Right kidney (tissue), 1 donor: ENCODE measurements at regions not wholly inside any gene's neighbourhood (a gene's known extent, or its start where the extent isn't known, plus 50 kb on each side); places are given as distances from the start of the nearest gene placed in this dataset.
"Not testable (repeated sequence)": the region's sequence is repeated elsewhere in the genome, so short reads cannot be mapped to it uniquely, and the experiment has no call there.

Experiments used
- DNase-seq: peaks from one replicate; pipeline ENCODE4 v3.0.0-alpha.2; 2016

GRCh38 chr5:18252559-18252958, 618.3 kb downstream of the TAF11L14 start:
- DNase-seq: no peak

- no peak for DNase-seq
These were observed 630.0 kb downstream of the TAF11L14 start for GRCh38 chr5:18264126-18264882.

- no peak for DNase-seq
These were observed 636.5 kb downstream of the TAF11L14 start for GRCh38 chr5:18270635-18271338.

- no peak for DNase-seq
These were observed 642.7 kb downstream of the TAF11L14 start for GRCh38 chr5:18276939-18277338.

- peak; percentile 9 for DNase-seq
These were observed 647.8 kb downstream of the TAF11L14 start for GRCh38 chr5:18281947-18282581.

GRCh38 chr5:18285257-18285656, 651.0 kb downstream of the TAF11L14 start:
- no peak for DNase-seq

- no peak for DNase-seq
These were observed 657.9 kb downstream of the TAF11L14 start for GRCh38 chr5:18292146-18292545.

- DNase-seq: not testable (repeated sequence)
These were observed 661.4 kb downstream of the TAF11L14 start for GRCh38 chr5:18295696-18296095.

GRCh38 chr5:18299166-18299565, 664.9 kb downstream of the TAF11L14 start:
- no peak for DNase-seq

GRCh38 chr5:18305288-18305924, 671.1 kb downstream of the TAF11L14 start:
- DNase-seq: peak; percentile 9

- DNase-seq: no peak
These were observed 677.0 kb downstream of the TAF11L14 start for GRCh38 chr5:18311266-18311665.

- DNase-seq: no peak
These were observed 677.8 kb downstream of the TAF11L14 start for GRCh38 chr5:18312016-18312415.

GRCh38 chr5:18314192-18314778, 680.0 kb downstream of the TAF11L14 start:
- DNase-seq: no peak

- DNase-seq: no peak
These were observed 687.1 kb downstream of the TAF11L14 start for GRCh38 chr5:18321262-18321942.

- no peak for DNase-seq
These were observed 689.6 kb downstream of the TAF11L14 start for GRCh38 chr5:18323891-18324290.

- DNase-seq: no peak
These were observed 691.2 kb downstream of the TAF11L14 start for GRCh38 chr5:18325431-18325830.

- DNase-seq: no peak
These were observed 695.1 kb downstream of the TAF11L14 start for GRCh38 chr5:18329328-18329727.

GRCh38 chr5:18333841-18334240, 699.6 kb downstream of the TAF11L14 start:
- DNase-seq: no peak

- no peak for DNase-seq
These were observed 700.7 kb downstream of the TAF11L14 start for GRCh38 chr5:18334949-18335348.

GRCh38 chr5:18354828-18355227, 720.6 kb downstream of the TAF11L14 start:
- DNase-seq: no peak

GRCh38 chr5:18357486-18357885, 723.2 kb downstream of the TAF11L14 start:
- no peak for DNase-seq

- no peak for DNase-seq
These were observed 732.0 kb downstream of the TAF11L14 start for GRCh38 chr5:18366234-18366633.
